PC-9 (cell line): ENCODE measurements at regions not wholly inside any gene's neighbourhood (a gene's known extent, or its start where the extent isn't known, plus 50 kb on each side); places are given as distances from the start of the nearest gene placed in this dataset.

ENCODE experiments used
- BruUV-seq: library from RNA; stranded (reverse); fragments of 400-500 nt; replicated peaks from 2 replicates; lab custom pipeline; 2021; lab: Mats Ljungman, UMichigan
- CTCF ChIA-PET: fragments of 300-600 bp; sonication (Branson Sonifier 250); formaldehyde crosslinking; loops from one replicate; lab custom pipeline; 2022; ENCODE audit warnings: antibody characterized with exemption; lab: Charles Lee
- POLR2A ChIA-PET: fragments of 300-600 bp; sonication (Branson Sonifier 250); formaldehyde crosslinking; loops from one replicate; lab custom pipeline; 2022; ENCODE audit warnings: antibody characterized with exemption; ENCODE audit not compliant: unreplicated experiment; lab: Charles Lee
- DNase-seq, 2 experiments: peaks; one replicate each; pipeline versions ENCODE4 v3.0.0 to v3.0.0-alpha.2; 2015 to 2022; ENCODE audit warnings: mixed read lengths in 1 of 2
- H2AFZ ChIP-seq: fragments of 200-600 bp; sonication (generic); 2 replicates; pipeline ENCODE4 v1.8.1; 2017; ENCODE audit warnings: antibody characterized with exemption
- H3F3A ChIP-seq: fragments of 200-600 bp; sonication (generic); 2 replicates; pipeline ENCODE4 v1.8.1; 2017; ENCODE audit warnings: antibody characterized with exemption, mild to moderate bottlenecking, low read depth; ENCODE audit not compliant: insufficient read depth
- H3K27ac ChIP-seq: fragments of 200-600 bp; sonication (generic); 2 replicates; pipeline ENCODE4 v1.6.1; 2016; ENCODE audit warnings: mixed run types
- H3K27me3 ChIP-seq: fragments of 200-600 bp; sonication (generic); 2 replicates; pipeline ENCODE4 v1.6.1; 2016; ENCODE audit warnings: low read depth, mixed run types; ENCODE audit not compliant: insufficient read depth
- H3K36me3 ChIP-seq: fragments of 200-600 bp; sonication (generic); 2 replicates; pipeline ENCODE4 v1.6.1; 2016; ENCODE audit warnings: low read depth, mixed run types
- H3K4me1 ChIP-seq: fragments of 200-600 bp; sonication (generic); replicated peaks from 2 replicates; pipeline ENCODE4 v1.6.1; 2016; ENCODE audit warnings: mixed run types; ENCODE audit not compliant: insufficient read depth
- H3K4me2 ChIP-seq: fragments of 200-600 bp; sonication (generic); 2 replicates; pipeline ENCODE4 v1.6.1; 2017; ENCODE audit warnings: mixed run types
- H3K4me3 ChIP-seq: fragments of 200-600 bp; sonication (generic); 2 replicates; pipeline ENCODE4 v1.6.1; 2016; ENCODE audit warnings: mixed run types
- H3K79me2 ChIP-seq: fragments of 200-600 bp; sonication (generic); 2 replicates; pipeline ENCODE4 v1.6.1; 2017; ENCODE audit warnings: low read depth, mixed run types
- H3K9me2 ChIP-seq: fragments of 200-600 bp; sonication (generic); 2 replicates; pipeline ENCODE4 v1.8.1; 2017; ENCODE audit warnings: mild to moderate bottlenecking; ENCODE audit not compliant: insufficient read depth
- H3K9me3 ChIP-seq: fragments of 200-600 bp; sonication (generic); 2 replicates; pipeline ENCODE4 v1.8.1; 2016; ENCODE audit warnings: low read depth; ENCODE audit not compliant: insufficient read depth
- H4K20me1 ChIP-seq: fragments of 200-600 bp; sonication (generic); 2 replicates; pipeline ENCODE4 v1.8.1; 2017; ENCODE audit not compliant: insufficient read depth
- EZH2 ChIP-seq: fragments of 200-600 bp; sonication (generic); IDR thresholded peaks from 2 replicates; pipeline ENCODE4 v1.8.0; 2017; ENCODE audit warnings: antibody characterized with exemption, low read depth
- intact Hi-C: fragments of 100-400 bp; cut with micrococcal nuclease; formaldehyde crosslinking; loops from one replicate; pipeline ENCODE4 v1.10.0; 2022; ENCODE audit not compliant: unreplicated experiment
- TF ChIP-seq, protein P1 (sequence below): fragments of 200-600 bp; sonication (generic); conservative IDR thresholded peaks from 2 replicates; pipeline ENCODE4 v1.6.1; 2017; ENCODE audit warnings: mixed run types, antibody characterized with exemption, mild to moderate bottlenecking, moderate library complexity

DNA sequence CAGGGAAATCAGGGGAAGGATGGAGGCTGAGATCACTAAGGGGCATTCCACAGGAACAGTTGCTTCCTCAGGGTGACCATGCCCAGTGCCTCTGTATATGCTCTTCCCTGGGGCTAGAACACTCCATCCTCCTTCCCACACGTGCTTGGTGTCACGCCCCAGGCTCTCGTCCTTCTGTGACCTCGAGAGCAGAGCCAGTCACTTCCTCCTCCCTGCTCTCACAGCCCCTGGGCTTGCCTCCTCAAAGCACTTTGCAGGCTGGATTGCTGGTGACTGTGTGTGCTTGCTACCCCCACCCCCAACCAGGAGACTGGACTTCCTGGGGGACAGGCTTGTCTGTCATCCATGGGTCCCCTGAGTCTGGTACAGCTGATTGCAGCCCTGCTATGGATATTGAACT, 56.5 kb upstream of the AMPD3 start:
- H3K4me2 ChIP-seq = no peak overlapping the region
- DNase-seq = peak in 1 of 2 experiments; percentile 34
- intact Hi-C loops = no loop called here
- ChIA-PET POLR2A (no interaction called here), CTCF (no interaction called here)
- H4K20me1 ChIP-seq = no peaks in the 10 kb centered on the region
- no TSS peak for BruUV-seq
- H3K4me1 ChIP-seq = no peaks in the 10 kb centered on the region
- H2AFZ ChIP-seq = no peak overlapping the region
- H3K9me2 ChIP-seq = no peaks in the 10 kb centered on the region
- no peak overlapping the region for H3K4me3 ChIP-seq
- no peaks in the 10 kb centered on the region for H3K36me3 ChIP-seq
- H3F3A ChIP-seq = no peaks in the 10 kb centered on the region
- TF ChIP-seq, protein P1, sequence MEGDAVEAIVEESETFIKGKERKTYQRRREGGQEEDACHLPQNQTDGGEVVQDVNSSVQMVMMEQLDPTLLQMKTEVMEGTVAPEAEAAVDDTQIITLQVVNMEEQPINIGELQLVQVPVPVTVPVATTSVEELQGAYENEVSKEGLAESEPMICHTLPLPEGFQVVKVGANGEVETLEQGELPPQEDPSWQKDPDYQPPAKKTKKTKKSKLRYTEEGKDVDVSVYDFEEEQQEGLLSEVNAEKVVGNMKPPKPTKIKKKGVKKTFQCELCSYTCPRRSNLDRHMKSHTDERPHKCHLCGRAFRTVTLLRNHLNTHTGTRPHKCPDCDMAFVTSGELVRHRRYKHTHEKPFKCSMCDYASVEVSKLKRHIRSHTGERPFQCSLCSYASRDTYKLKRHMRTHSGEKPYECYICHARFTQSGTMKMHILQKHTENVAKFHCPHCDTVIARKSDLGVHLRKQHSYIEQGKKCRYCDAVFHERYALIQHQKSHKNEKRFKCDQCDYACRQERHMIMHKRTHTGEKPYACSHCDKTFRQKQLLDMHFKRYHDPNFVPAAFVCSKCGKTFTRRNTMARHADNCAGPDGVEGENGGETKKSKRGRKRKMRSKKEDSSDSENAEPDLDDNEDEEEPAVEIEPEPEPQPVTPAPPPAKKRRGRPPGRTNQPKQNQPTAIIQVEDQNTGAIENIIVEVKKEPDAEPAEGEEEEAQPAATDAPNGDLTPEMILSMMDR = no peak
- no peaks in the 10 kb centered on the region for H3K79me2 ChIP-seq
- H3K27ac ChIP-seq = no peak overlapping the region
- no peaks in the 10 kb centered on the region for H3K27me3 ChIP-seq
- H3K9me3 ChIP-seq = no peaks in the 10 kb centered on the region

DNA sequence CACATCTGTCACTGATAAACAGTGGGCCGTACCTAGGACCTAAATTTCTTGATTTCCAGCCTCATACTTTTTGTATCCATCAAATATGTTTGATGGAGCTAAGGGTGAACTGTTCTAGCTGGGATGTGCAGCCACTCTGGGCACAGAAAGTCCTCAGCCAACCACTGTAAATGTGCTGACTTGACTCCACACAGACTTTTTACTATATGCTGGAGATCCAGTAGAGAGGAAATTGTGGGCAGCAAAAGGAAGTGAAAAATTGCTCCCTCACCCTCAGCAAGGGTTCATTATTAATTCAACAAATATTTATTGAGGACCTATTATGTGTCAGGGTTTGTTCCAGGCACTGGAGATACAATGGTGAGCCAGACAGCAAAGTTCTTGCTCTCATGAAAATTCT, 54.2 kb upstream of the AMPD3 start:
- H3K9me3 ChIP-seq = no peaks in the 10 kb centered on the region
- DNase-seq = no peak
- no peaks in the 10 kb centered on the region for H3K4me1 ChIP-seq
- BruUV-seq = no TSS peak
- H3K9me2 ChIP-seq = no peaks in the 10 kb centered on the region
- CTCF ChIA-PET = interaction anchor here (0.9 kb wide), 1 partner anchor 164 kb away, joined by 3 read pairs; no protein-coding TSS in a partner anchor
- no peaks in the 10 kb centered on the region for H3F3A ChIP-seq
- H4K20me1 ChIP-seq = no peaks in the 10 kb centered on the region
- H3K27ac ChIP-seq = no peak overlapping the region
- TF ChIP-seq, protein P1 = no peak
- no peak for TF ChIP-seq EZH2
- POLR2A ChIA-PET = no interaction called here
- H3K36me3 ChIP-seq = no peaks in the 10 kb centered on the region
- no peak overlapping the region for H3K4me3 ChIP-seq
- intact Hi-C loops = no loop called here
- H3K79me2 ChIP-seq = no peaks in the 10 kb centered on the region
- H2AFZ ChIP-seq = no peak overlapping the region
- no peaks in the 10 kb centered on the region for H3K27me3 ChIP-seq
- H3K4me2 ChIP-seq = no peak overlapping the region

DNA sequence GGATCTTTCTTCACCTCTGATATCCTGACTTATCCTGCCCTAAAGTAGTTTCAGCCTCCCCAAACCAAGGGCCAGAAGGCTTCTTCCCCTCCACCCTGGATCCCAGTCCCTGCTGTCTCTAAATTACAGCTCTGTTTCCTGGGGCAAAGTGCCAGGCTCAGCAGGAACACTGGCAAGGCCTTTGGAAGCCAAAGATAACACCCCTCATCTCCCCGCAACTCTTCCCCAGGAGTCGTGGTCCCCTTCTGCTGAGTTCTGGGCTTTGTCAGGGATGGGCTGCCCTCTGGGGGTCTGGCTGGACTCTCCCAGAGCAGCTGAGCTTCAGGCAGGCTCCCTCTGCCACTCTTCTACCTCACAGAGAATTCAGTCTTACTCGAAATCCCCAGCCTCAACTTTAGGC, 53.8 kb upstream of the AMPD3 start:
- Histone ChIP-seq H3F3A (no peaks in the 10 kb centered on the region), H3K4me2 (no peak overlapping the region), H3K27me3 (no peaks in the 10 kb centered on the region), H3K9me3 (no peaks in the 10 kb centered on the region), H3K36me3 (no peaks in the 10 kb centered on the region), H3K79me2 (no peaks in the 10 kb centered on the region), H3K9me2 (no peaks in the 10 kb centered on the region), H3K27ac (no peak overlapping the region), H4K20me1 (no peaks in the 10 kb centered on the region), H2AFZ (no peak overlapping the region), H3K4me1 (peaks cover 2% of the 10 kb centered on the region; the same call in 1 of the 2 replicates), H3K4me3 (no peak overlapping the region)
- ChIA-PET POLR2A (no interaction called here), CTCF (interaction anchor here (0.9 kb wide), 1 partner anchor 164 kb away, joined by 3 read pairs; no protein-coding TSS in a partner anchor)
- no TSS peak for BruUV-seq
- DNase-seq = no peak
- TF ChIP-seq, protein P1 = no peak
- TF ChIP-seq EZH2 = no peak
- intact Hi-C loops = no loop called here
